Left forelimb (tissue), 1 donor: ENCODE measurements at regions not wholly inside any gene's neighbourhood (a gene's known extent, or its start where the extent isn't known, plus 50 kb on each side); places are given as distances from the start of the nearest gene placed in this dataset.
"Not testable (repeated sequence)": the region's sequence is repeated elsewhere in the genome, so short reads cannot be mapped to it uniquely, and the experiment has no call there.

Experiments
- DNase-seq: peaks from one replicate; pipeline ENCODE4 v3.0.0-alpha.2; 2018; ENCODE audit warnings: low spot score

DNA sequence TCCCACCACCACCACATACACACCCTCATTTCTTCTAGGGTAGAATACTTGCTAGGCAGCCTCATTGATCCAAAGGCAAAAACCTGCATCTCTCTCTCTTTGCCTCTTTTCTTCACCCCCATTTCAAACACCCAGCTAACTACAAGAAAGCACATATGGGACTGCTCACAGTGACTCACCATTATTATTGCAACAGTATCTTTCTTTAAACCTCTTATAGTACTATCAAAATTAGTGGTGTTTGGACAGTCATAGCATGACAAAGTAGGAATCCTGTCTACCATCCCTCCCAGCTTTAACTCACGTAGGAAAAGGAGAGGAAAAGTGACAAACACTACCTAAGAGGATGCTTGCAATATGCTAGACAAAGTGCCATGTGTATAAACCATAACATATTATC is 422.5 kb upstream of the CRIM1 start:
- DNase-seq, result no peak

GRCh38 chr2:35932276-35932963 is 423.2 kb upstream of the CRIM1 start:
- DNase-seq, result no peak

- no peak for DNase-seq
These were observed 424.0 kb upstream of the CRIM1 start for GRCh38 chr2:35931626-35932025.

DNA sequence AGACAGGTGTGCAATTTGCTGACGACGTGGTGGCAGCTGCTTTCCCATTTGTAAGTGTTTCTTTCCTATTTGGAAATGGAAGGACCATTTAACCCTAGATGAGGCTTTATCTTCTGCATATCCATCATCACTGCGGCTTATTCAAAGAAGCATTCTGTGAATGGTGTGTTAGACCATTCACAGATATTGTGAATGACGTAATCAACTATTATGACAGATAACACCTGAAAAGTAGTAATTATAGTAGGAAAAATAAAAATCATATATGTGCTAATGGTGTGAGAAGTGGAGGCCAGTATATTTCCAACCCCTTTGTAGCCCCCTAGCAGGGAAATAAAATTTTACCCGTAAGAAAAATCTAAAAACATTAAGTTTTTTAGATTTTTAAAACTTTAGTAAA is 424.5 kb upstream of the CRIM1 start:
- DNase-seq, result no peak

DNA sequence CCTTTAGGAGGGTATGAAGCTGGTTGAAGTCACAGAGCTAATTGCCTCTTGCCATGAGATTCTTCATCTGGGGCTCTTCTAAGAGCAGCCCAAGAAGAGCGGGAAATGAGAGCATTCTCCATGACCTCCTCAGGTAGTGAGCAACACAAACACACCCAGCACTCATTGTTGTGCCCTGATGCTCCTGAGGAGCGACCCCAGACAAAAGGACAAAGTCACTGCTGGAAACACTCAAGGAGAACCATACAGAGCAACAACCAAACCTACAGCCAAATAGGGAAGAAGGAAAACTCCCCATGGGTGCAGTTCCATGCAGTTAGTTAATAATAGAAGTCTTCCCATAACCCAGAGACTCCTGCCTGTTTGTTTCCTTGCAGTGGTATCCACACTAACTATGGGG is 426.0 kb upstream of the CRIM1 start:
- DNase-seq, result no peak

DNA sequence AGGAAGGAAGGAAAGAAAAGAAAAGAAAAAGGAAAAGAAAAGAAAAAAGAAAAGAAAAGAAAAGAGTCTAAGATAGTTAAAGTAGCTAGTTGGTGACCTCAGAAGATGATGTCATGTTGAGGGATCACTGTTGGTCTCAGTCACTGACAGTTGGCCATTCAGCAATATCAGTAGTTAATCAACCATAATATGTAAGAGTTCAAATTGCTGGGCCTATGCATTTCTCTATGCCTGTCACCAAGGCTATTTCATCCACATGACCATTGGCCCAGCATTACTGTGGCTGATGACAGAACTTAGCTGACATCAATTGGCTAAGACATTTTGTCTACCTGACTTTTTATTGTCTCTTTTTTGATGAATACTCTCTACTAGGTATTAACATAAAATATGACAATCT is 435.5 kb upstream of the CRIM1 start:
- DNase-seq, result no peak

DNA sequence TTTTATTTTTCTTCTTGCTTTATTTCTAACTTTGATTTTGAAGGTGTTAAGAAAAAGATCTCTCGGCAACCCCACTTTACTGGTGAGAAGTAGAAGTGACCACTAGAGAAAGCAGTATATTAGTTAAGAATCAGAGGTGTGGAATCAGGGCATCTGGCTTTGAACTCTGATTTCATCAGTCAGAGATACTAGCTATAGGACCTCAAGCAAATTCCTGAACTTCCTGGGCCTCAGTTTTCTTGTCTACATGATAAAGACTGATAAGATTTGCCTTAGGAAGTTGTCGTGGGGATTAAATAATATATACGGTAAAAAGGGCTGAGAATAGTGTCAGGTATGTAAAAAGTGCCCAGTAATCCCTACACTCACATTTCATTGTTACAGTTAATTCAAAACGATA is 440.3 kb upstream of the CRIM1 start:
- DNase-seq, result no peak

DNA sequence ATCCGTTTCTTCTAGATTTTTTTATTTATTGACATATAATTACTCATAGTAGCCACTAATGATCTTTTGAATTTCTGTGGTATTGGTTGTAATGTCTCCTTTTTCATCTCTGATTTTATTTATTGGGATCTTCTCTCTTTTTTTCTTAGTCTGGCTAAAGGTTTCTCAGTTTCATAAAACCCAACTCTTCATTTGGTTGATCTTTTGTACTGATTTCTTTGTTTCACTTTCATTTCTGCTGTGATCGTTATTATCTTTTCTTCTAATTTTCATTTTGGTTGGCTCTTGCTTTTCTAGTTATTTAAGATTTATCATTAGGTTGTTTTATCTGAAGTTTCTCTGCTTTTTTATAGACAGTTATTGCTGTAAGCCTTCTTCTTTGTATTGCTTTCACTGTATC is 463.6 kb upstream of the CRIM1 start:
- no peak for DNase-seq

DNA sequence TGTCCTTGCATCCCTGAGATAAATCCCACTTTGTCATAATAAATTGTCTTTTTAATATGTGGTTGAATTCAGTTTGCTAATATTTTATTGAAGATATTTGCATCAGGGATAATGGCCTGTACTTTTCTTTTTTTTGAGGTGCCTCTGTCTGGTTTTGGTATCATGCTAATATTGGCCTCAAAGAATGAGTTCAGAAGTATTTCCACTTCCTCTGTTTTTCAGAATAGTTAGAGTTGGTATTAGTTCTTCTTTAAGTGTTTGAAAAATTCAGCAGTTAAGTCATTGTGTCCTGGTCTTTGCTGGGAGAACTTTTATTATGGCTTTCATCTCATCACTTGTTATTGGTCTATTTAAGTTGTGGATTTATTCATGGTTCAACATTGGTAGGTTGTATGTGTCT is 464.1 kb upstream of the CRIM1 start:
- no peak for DNase-seq

GRCh38 chr2:35887146-35887545 is 468.4 kb upstream of the CRIM1 start:
- DNase-seq, result no peak

- DNase-seq, result no peak
These were observed 481.7 kb upstream of the CRIM1 start for GRCh38 chr2:35873921-35874320.

- no peak for DNase-seq
These were observed 483.9 kb upstream of the CRIM1 start for GRCh38 chr2:35871672-35872071.

DNA sequence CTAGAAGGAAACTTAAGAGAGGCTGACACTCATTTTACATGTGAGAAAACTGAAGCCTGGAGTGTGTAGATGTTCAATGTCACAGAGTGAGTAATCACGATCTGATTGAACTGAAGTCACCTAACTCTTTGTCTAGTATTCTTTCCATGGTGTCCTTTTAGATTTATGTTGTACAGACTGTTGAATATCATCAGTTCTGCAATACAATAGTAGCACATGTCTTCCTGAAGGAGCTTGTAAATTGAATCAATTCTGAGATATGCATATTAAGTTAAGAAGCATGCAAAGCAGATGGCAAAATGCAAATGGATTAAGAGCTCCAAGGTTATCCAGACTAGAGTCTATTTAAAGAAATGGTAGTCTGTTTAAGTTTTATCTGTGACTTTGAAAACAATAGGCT is 484.9 kb upstream of the CRIM1 start:
- DNase-seq, result no peak

GRCh38 chr2:35864141-35864540 is 491.4 kb upstream of the CRIM1 start:
- DNase-seq, result no peak

GRCh38 chr2:35858216-35858615 is 497.4 kb upstream of the CRIM1 start:
- DNase-seq, result no peak

GRCh38 chr2:35857498-35857897 is 498.1 kb upstream of the CRIM1 start:
- DNase-seq, result no peak

- DNase-seq, result no peak
These were observed 524.2 kb upstream of the CRIM1 start for GRCh38 chr2:35831385-35831784.

- DNase-seq, result no peak
These were observed 524.7 kb upstream of the CRIM1 start for GRCh38 chr2:35830833-35831232.

GRCh38 chr2:35827086-35827485 is 528.5 kb upstream of the CRIM1 start:
- DNase-seq, result no peak

- no peak for DNase-seq
These were observed 532.9 kb upstream of the CRIM1 start for GRCh38 chr2:35822716-35823115.

DNA sequence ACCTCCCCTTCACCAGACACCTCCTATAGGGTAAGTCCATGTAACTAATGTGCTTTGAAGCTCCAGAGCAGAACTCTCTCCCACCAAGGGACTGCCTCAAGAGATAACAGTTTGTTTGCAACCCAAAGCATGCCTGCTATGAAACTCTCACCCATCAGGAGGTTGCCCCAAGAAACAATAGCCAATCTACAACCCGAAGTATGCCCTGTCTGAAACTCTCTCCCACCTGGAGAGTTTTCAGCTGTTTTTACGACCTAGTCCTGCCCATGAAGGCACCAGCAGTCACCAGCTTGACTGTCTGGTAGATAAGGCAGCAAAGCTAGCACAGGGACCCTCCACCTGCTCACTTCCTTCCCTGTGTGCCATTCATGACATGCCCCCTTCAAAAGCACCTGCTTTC is 533.9 kb upstream of the CRIM1 start:
- DNase-seq, result no peak

DNA sequence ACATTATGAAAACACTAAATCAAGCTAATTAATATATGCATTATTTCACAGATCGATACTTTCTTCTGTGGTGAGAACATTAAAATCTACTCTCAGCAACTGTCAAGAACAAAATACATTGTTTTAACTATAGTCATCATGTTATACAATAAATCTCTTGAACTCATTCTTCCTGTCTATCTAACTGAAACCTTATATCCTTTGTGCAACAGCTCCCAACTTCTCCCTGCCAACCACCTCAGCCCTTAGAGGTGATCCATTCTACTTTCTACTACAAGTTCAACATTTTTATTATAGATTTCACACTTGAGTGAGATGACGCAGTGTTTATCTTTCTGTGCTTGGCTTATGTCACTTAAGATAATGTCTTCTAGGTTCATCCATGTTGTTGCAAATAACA is 535.2 kb upstream of the CRIM1 start:
- DNase-seq, result no peak

DNA sequence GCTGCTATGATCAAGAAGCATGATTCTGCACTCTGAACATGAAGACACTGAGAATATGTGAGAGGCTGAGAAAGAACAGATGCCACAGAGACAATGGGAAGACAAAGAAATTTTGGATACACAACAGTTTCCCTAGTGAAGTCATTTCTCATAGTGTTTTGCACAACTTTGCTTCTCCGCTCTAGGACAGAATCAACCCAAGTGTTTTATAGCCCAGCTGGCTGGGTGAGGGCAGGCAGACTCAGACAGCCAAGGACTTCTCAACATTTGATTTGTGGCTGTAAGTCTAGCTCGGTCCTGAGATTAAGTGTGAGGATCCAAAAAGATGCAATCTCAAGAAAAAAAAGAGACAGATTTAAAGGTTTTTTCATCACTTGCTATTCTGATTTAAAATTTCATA is 536.5 kb upstream of the CRIM1 start:
- DNase-seq, result no peak

GRCh38 chr2:35818359-35818758 is 537.2 kb upstream of the CRIM1 start:
- DNase-seq, result not testable (repeated sequence)

DNA sequence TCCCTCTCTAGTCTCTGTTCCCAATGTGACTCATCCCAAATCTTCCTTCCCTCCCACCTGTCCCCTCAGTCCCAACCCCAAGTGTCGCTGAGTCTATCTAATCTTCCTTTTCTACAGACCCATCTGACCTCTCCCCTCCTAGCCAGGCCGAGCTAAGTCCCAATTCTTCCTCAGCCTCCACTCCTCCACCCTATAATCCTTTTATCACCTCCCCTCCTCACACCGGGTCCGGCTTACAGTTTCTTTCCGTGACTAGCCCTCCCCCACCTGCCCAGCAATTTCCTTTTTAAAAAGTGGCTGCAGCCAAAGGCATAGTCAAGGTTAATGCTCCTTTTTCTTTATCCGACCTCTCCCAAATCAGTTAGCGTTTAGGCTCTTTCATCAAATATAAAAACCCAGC is 541.0 kb upstream of the CRIM1 start:
- not testable (repeated sequence) for DNase-seq
